GM19372 (cell line): ENCODE measurements at regions not wholly inside any gene's neighbourhood (a gene's known extent, or its start where the extent isn't known, plus 50 kb on each side); places are given as distances from the start of the nearest gene placed in this dataset.

Experiments used
- ATAC-seq: cut with Tn5 transposase; IDR thresholded peaks from one replicate; pipeline ENCODE4 v1.9.1; 2021; ENCODE audit warnings: mild to moderate bottlenecking, low read depth, moderate library complexity; ENCODE audit not compliant: unreplicated experiment

GRCh38 chr2:120562218-120563005 is 173.3 kb upstream of the GLI2 start:
- ATAC-seq, result no peak

GRCh38 chr2:120563616-120564015 is 172.1 kb upstream of the GLI2 start:
- ATAC-seq, result no peak

- ATAC-seq, result no peak
Measured at GRCh38 chr2:120564213-120565094, 171.2 kb upstream of the GLI2 start.

GRCh38 chr2:120565095-120565460 is 170.6 kb upstream of the GLI2 start:
- ATAC-seq, result no peak

- no peak for ATAC-seq
Measured at GRCh38 chr2:120565929-120566328, 169.7 kb upstream of the GLI2 start.

GRCh38 chr2:120566331-120567035 is 169.2 kb upstream of the GLI2 start:
- no peak for ATAC-seq

- ATAC-seq, result no peak
Measured at GRCh38 chr2:120567128-120567527, 168.5 kb upstream of the GLI2 start.

GRCh38 chr2:120568089-120568974 is 167.3 kb upstream of the GLI2 start:
- no peak for ATAC-seq

- ATAC-seq, result no peak
Measured at GRCh38 chr2:120568975-120569268, 166.7 kb upstream of the GLI2 start.

GRCh38 chr2:120570001-120570400 is 165.7 kb upstream of the GLI2 start:
- no peak for ATAC-seq

- no peak for ATAC-seq
Measured at GRCh38 chr2:120570546-120570945, 165.1 kb upstream of the GLI2 start.

- ATAC-seq, result no peak
Measured at GRCh38 chr2:120571015-120571728, 164.5 kb upstream of the GLI2 start.

GRCh38 chr2:120572226-120572625 is 163.4 kb upstream of the GLI2 start:
- no peak for ATAC-seq

- ATAC-seq, result no peak
Measured at GRCh38 chr2:120574620-120575019, 161.0 kb upstream of the GLI2 start.

GRCh38 chr2:120575966-120576365 is 159.7 kb upstream of the GLI2 start:
- no peak for ATAC-seq

- no peak for ATAC-seq
Measured at GRCh38 chr2:120576509-120577474, 158.9 kb upstream of the GLI2 start.

GRCh38 chr2:120577721-120578295 is 157.9 kb upstream of the GLI2 start:
- ATAC-seq, result no peak
